T-helper 2 cell treated with Interferon-gamma antibody and Interleukin-4, amounts not matched to agents 100 ng/mL and 5 ng/mL, for 36 hours (primary cell): ENCODE measurements at regions not wholly inside any gene's neighbourhood (a gene's known extent, or its start where the extent isn't known, plus 50 kb on each side); places are given as distances from the start of the nearest gene placed in this dataset.

Source experiments
- intact Hi-C: fragments of 100-400 bp; cut with micrococcal nuclease; formaldehyde crosslinking; loops from one replicate; pipeline ENCODE4 v1.15.1; 2023

DNA sequence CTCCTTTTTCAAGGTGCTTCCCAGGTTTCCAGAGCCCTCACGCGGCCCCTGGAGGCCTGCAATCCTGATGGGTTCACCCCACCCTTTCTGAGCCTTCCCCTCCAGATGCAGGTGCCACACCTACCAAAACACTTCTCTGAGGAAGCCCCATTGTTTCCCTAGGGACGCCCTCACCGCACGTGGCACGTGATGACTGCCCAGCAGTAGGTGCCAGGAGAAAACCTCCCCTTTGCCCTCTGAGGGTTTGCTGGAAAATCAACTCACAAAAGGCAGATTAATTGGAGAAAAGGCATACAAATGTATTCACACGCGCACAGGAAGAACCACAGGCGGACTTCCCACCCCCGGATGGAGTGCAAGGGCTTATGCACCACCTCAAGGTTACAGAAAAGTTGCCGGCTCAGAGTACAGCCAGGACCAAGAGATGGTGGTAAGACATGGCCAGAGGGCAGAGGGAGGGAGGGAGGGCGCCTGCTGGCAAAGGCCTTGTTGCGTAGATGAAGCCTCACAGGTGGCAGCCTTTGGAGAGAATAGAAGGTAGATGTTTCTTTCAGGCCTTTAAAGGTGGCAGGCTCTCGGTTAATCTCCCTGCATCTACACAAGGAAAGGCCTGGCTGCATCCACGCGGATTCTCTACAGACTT is 269.4 kb upstream of the RAB6C start:
- intact Hi-C loops, result no loop called here

DNA sequence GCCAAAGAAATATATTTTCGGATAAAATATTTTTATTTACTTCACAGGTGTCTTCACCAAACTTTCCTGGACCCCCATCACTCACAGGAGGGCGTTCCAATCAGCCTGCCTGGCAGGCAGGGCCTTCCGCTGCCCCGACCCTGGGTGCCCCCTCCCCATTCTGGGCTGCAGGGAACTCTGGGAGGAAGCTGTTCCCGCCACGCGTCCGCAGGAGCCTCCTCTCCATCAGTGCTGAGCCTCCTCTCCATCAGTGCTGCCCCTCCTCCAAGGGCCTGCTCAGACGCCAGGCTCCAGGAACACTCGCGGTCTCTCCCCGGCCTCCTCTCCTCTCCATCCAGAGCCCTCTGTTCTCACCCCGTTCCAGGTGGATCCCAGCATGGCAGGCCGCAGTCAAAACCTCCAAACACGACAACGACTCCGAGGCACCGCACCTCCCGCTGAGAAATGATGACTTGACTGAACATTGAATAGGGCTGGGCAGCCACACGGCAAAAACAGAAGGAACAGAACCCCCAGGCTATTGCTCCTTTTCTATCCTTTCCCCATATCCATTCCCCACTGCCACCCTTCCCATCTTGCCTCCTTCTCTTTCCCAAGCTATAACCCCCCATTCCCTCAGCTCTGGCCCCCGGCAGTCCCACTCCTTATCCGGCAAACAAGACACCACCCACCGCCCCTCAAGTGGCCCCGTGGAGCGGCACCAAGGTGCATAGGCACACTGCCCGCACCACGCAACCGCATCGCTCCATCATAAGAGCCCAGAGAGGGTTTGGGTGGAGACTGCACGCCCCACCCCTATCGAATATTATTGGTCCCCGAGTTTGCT is 268.6 kb upstream of the RAB6C start:
- intact Hi-C loops, result no loop called here

DNA sequence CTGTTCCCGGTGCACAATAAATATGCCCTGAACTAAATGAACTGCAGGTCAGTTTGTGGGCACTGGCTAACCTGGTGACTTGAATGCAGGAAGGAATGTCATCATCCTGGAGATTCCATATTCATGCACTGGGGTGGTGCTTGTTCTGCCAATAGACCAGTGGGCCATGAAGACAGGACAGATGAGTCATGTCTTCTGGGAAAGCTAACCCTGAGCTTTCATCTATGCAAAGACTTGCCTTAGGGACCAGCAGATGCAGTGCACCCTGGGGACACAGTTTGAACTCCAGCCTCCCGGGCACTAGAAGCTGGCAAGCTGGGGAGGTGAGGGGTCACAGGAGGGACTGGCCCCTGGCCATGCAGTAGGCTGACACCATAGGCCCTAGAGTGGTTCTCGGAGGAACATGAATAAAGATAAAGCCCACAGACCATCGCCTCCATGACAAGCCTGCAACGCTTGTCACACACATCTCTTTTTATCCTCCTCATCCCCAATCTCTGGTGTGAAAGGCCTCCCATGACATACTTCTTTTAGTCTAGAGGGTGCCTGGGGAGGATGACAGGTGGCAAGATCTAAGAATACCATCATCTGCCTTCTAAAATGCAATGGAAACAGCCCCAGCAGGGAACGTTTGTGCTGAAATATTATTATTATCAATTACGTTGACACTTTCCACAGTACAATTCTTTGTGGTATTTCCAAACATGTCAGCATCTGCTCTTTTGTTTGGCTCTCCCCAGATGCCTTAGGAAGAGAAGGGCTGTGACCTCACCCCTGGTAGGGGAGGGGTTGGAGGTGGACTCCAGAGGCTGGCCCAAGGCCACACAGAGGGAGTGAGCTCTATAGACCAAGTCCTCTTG is 267.4 kb upstream of the RAB6C start:
- intact Hi-C loops, result no loop called here

DNA sequence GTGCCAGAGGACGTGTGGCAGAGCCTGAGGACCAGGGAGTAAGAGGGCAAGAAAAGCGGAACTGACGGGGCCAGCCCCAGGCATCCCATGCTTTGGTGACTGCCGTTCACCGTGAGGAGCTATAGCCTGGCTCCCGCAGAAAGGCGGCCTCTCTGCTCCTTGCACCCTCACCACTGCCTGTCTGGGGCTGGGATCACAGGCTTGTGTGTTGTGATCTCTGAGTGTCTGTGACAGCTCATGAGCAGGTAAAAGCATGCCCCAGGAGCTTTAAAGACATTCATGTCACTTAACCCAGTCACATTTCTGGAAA is 266.8 kb upstream of the RAB6C start:
- intact Hi-C loops, result no loop called here

DNA sequence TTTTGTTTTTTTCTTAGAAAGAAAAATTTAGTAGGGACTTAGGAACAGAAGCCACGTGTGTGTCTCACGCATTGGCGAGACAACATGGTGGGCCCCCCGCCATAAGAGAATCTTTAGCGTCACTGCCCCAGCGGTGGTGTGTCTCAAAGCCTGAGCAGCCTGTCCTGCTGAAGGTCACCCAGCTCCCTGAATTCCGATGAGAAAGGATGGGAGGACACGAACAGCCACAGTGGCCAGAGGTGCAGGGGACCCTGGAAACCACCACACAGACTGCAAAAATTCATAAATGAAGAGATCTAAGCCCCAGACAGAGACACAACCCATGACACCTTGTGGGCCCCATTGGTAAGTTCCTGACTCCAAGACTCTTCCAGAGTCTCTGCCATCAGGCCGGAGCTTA is 266.1 kb upstream of the RAB6C start:
- intact Hi-C loops, result no loop called here

DNA sequence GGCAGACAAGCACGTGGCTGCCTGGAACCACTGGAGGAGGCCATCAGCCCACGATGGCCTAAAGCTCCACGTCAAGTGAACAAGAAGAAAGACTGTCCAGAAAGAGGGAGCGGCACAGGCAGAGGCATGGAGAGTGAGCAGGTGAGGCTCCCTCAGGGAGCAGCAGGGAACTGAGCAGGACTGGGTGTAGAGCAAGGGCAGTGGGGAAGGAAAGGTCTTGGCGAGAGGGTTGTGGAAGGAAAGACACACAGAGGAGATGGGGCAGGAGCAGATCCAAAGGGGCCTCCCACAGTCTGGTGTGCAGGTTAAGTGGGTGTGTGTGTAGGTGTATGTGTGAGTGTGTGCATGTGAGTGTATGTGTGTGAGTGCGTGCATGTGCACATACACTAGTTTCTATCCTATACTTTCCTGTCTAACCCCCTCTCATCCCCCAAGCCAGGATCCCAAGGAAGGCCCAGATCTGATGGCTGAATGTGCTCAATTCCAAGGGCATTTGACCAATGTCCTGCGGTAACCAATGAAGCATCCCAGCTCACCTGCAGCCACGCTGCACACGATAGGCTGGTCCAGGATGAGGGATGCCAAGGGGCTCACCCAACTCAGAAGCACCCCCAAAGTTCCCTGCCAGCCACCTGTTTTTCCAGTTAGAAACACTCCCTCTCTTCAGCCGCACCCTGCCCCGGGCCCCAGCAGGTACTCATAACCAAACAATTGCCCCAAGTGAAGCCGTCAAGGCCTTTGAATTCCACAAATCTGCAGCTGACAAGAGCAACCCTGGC is 262.5 kb upstream of the RAB6C start:
- intact Hi-C loops, result no loop called here

DNA sequence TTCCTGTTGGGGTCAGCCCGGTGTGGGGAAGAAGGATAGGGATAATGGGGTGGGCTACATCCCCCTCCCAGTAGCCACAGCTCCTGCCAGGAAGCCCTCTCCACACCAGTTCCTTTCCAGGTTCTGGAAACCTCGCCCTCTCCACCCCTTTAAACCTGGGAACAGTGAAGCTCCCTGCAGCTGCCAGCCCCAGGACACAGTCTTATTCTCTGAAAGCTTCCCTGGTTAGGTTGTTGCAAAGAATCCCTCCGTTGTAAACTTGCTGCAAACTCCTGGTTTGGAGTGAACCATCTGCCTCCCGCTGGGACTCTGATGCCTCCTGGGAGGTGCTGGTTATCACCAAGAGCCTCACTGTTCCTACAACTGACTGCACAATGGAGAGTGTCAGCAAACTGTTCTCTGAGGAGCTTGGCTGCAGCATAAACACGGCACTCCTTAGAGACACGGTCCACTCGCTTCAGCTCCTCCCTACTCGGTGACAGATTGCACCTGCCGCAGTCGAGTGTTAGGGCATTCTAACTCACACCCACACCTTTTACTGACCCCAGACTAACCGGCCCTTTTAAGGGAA is 261.8 kb upstream of the RAB6C start:
- intact Hi-C loops, result no loop called here

DNA sequence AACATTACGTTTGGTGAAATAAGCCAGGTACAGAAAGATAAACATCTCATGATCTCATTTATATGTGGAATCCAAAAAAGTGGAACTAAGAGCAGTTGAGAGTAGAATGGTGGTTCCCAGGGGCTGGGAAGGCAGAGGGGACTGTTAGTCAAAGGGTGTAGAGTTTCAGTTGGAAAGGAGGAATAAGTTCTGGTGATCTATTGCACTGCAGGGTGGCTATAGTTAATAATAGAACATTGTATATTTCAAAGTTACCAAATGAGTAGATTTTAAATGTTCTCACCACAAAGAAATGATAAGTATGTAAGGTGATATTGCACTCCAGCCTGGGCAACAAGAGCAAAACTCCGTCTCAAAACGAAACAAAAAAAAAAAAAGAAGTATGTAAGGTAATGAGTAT is 260.1 kb upstream of the RAB6C start:
- intact Hi-C loops, result no loop called here

DNA sequence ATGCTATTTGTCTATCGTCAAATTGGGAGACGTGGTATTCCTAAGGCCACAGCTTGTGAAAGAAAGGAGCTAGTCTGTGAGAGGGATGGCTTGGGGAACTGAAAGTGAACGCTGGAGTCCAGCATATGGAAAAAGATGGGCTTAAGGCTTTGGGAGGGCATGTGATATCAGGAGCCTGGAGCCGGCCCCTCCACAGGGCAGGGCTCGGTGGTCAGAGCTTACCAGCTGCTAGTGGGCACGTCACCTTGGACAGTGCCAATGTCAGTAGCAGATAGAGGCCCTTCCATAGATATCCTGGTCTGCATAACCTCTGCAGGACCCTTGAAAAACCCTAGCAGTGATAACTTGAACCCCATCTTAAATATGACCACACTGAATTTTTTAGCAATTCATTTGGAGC is 259.1 kb upstream of the RAB6C start:
- intact Hi-C loops, result no loop called here

DNA sequence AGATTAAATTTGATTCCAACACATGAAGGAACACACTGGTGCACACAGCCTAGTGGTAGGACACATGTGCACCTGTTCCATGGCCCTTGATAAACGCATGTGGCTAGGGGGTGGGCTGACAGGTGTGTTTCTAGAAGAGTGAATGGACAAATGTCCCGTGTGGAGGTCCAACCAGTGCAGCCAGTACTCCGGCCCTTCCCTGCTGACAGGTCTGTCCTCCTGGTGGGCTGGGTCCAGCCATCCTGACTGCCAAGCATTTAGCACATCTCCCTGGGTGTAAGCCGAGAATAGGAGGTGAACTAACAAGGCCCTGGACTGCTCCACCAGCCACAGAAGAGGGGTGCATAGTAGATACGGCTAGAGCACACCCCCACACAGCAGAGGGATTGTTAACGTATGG is 258.7 kb upstream of the RAB6C start:
- intact Hi-C loops, result no loop called here

DNA sequence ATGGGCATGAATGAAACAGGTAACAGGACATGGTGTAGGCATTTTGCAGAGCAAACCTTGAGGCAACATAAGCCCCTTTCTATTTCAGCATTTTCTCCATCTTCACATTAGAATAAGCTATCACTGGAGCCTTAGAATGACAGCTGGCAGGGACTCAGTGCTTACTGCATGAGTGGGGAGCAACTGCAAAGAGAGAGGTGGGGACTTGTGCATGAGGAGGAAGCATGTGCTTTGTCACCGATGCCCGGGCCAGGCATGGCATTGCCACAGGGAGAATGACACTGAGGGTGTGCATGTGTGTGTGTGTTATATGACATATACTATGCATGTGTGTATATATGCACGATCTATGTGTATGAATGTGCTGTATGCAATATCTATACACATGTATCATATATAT is 258.2 kb upstream of the RAB6C start:
- intact Hi-C loops, result no loop called here

DNA sequence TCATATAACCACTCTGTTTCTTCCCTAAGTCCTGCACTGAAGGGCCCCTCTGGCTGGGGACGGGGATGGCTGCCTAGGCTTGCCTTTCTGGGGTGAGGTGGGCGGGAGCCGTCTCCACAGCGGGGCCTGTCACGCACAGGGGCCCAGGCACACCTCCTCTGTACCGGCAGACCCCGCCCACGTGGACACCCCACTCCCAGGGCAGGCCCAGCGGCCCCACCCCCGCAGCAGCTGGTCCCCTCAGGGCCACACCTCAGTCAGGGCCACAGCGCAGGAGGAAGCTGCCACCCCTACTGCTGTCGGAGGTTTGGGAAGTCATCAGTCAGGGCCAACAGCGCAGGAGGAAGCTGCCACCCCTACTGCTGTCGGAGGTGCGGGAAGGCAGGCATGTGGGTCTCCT is 257.6 kb upstream of the RAB6C start:
- intact Hi-C loops, result no loop called here

DNA sequence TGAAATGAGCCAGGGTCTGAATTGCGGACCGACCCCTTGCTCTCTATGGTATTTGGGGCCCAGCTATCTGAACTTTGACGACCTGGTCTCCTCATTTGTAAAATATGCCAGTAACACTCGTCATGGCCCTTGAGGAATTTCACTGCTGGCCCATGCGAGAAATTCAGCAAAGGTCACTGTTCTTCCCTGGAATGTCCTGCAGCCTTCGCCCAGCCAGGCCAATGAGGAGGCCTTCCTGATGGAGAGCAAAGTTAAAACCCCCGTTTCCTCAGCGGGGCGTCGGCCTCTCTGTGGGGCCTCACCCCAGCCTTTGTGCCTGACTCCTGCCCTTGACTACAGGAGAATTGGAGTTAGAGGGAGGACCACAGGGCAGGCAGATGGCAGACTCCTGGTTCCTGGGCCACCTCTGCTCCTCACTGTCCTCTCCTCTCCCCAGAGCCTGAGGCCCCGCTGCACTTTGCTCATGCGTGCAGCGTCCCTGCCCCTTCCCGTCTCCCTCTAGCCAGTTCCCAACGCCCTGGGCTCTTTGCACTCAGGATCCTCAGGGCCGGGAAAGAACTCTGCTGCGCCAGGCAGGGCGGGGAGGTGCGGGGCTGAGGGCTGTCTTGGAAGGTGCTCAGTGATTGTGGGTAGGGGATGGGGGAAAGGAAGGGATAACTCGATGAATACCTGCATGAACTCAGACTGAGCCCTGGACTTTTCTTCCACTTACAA is 257.0 kb upstream of the RAB6C start:
- intact Hi-C loops, result no loop called here

DNA sequence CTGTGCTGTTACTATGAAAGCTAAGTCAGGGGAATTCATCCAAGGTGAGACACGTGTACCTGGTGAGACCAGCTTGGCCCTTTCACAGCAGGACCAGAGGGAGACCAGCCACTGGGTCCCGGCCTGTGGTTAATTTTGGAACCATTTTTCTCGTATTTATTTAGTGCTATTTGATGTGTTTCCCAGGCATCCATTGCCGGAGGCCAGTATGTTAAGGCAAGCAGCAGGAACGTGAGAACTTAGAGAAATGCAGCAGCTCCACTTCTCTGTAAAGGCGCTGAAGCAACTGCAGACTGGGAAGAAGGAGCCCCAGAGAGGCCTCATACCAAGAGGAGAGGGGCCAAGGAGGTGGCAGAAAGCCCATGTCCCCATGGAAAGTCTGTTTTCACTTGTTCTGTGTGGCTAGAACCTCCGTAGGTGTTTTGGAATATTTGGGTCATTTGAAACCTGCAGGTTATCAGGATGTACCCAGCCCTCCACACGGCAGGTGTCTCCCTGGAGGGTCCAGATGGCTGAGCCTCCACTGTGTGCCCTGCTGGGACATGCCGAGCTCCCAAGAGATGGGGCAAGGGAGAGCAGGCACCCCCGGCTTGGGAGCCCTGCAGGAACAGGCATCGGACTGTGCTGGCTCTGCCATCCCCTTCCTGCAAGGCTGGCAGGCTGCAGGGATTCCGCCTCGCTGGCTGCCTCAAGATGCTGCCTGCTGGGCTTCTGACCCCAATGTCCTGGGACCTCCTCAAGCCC is 256.0 kb upstream of the RAB6C start:
- intact Hi-C loops, result no loop called here

DNA sequence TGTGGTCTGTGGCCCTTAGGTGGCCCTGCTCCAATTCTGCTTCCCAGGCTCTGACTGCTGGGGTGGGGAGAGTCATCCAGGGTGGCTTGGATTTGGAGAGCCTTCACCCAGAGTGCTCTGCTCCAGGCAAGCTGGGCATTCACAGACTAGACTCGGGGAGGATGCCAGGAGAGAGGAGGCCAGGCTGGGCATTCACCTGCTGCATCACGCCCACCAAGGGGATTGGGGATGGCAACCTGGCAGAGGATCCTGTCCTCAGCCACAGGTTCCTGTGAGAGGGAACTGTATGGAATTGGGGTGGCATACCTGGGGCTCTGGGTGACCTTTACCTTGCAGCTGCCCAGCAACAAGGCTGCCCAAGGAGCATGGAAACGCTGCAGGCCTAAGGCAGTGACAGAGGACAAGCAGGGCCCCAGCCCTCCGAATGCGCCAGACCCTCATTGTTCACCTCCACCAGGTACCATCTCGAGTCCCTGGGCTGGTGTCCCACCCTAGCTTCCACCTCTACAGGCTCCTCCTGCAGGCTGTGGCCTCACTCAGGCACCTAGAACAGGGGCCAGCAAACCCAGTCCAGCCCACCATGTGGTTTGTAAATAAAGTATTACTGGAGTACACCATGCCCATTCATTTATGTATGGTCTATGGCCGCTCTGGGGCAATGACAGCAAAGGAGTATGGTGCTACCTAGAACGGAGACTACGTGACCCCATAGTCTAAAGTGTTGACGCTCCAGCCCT is 255.3 kb upstream of the RAB6C start:
- intact Hi-C loops, result no loop called here

DNA sequence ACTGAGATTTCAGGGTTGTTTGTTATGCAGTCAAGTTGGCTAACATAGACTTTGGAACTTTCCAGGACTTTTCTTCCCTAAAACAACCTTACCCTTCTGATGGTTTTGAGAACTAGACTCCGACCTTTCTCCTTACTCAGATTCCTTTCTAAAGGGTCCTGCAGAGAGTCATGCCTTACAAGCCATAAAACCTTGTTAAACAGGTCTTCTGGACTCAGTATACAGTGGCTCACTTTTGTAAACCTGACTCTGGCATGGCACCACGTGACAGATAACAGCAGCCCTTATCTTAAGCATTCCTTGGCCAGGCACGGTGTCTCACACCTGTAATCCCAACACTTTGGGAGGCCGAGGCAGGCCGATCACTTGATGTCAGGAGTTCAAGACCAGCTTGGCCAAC is 253.2 kb upstream of the RAB6C start:
- intact Hi-C loops, result no loop called here

DNA sequence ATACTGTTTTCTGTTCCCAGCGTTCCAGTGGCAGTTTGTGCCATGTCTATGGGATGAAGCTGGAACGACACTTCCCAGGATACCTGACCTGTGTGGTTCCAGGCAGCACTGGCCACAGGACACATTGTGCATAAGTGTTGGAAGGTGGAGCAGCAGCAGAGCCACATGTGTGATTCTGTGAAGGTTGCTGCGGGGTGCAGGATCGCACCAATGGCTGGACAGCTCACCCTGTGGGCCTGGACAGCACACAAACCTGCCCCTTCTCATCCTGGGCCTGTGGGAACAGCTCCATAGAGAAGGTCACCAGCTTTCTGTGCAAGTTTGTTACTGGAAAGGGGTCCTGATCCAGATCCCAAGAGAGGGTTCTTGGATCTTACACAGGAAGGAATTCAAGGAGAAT is 252.2 kb upstream of the RAB6C start:
- intact Hi-C loops, result no loop called here

DNA sequence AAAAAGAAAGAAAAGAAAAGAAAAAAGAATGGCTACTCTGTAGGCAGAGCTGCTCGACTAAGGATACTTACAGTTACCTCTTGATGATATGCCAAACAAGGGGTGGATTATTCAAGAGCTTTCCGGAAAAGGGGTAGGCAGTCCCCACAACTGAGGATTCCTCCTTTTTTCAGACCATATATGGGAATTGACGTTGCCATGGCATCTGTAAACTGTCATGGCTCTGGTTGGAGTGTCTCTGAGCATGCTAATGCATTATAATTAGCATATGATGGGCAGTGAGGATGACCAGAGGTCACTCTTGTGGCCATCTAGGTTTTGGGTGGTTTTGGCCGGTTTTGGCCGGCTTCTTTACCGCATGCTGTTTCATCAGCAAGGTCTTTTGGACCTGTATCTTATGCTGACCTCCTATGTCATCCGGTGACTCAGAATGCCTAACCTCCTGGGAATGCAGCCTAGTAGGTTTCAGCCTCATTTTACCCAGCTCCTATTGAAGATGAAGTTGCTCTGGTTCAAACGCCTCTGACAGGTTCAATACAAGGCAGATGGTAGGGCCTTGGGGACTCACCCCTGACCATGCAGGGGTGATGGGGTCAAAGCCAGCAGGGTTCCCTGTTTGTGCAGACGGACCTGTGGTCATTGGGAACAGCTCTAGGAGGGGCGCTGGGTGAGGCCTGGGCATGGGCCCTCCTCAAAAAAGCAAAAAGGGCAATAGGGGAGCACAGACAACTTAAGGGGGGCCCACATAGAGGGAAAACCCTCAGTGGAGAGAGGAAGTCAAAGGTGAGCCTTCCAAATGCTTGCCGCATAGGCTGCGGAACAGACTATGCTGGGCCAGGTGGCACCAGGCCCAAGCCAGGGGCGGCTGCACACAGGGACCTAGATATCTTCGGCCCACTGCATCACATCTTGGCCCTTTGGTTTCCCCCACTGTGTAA is 251.2 kb upstream of the RAB6C start:
- intact Hi-C loops, result no loop called here
